ENCODE measurements at regions not wholly inside any gene's neighbourhood (a gene's known extent, or its start where the extent isn't known, plus 50 kb on each side); places are given as distances from the start of the nearest gene placed in this dataset.

DNA sequence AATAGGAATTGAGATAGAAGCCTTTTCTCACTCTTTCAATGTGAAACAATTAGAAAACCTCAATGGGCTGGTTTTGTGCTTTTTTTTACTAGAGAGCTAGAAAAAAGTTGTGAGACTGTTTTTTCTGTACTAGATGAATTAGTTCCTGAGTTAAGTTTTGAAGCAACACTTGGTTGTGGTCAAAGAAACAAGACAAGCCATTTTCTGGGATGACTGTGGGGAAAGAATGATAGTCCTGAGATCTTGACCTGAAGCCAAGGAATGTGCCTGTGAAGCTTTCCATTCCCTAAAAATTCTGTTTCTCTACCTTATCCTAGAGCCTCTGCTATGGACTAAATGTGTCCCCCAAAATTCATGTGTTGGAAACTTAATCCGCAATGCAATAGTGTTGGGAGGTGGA lies 157.8 kb upstream of the TLL1 start:
- DNase-seq (ENCODE audit: low read depth, low spot score) = no peak
- Histone ChIP-seq H3K9me1 (ENCODE audit: control insufficient read depth, extremely low read depth, insufficient read depth, low read length) (no peaks in the 10 kb centered on the region), H3K36me3 (ENCODE audit: control insufficient read depth in 2 of 2, extremely low read depth in 1 of 2, insufficient read depth in 2 of 2, low read length in 2 of 2) (no peaks in the 10 kb centered on the region), H4K20me1 (ENCODE audit: control insufficient read depth, extremely low read depth, insufficient read depth, low read length) (no peaks in the 10 kb centered on the region), H3K27ac (ENCODE audit: control insufficient read depth, insufficient read depth, low read length) (no peak overlapping the region), H3K9ac (ENCODE audit: control insufficient read depth, extremely low read depth, insufficient read depth, low read length) (no peak overlapping the region), H3K9me3 (ENCODE audit: control insufficient read depth, low read depth, low read length) (no peaks in the 10 kb centered on the region), H3K27me3 (ENCODE audit: control insufficient read depth, extremely low read depth, insufficient read depth, low read length) (no peaks in the 10 kb centered on the region), H3K79me2 (ENCODE audit: control insufficient read depth, insufficient read depth, low read length) (no peaks in the 10 kb centered on the region), H3K4me1 (ENCODE audit: control insufficient read depth, extremely low read depth, insufficient read depth, low read length) (no peaks in the 10 kb centered on the region), H3K4me2 (ENCODE audit: control insufficient read depth, extremely low read depth, insufficient read depth, low read depth, low read length) (no peak overlapping the region), H3K4me3 (ENCODE audit: control insufficient read depth in 2 of 3, extremely low read depth in 1 of 3, insufficient read depth in 2 of 3, low read depth in 1 of 3, low read length in 3 of 3) (no peak overlapping the region), H2AFZ (ENCODE audit: control insufficient read depth, low read length) (no peak overlapping the region)
- dilution Hi-C loops (cut with MboI; ENCODE audit: extremely low pct_ligation_motif_present, low sequenced_read_pairs) = no loop called here
- FAIRE-seq = no peak
- TF ChIP-seq EZH2 (IDR thresholded peaks at IDR 0.05; ENCODE audit: low read length) = no peak
- TF ChIP-seq, protein P1, sequence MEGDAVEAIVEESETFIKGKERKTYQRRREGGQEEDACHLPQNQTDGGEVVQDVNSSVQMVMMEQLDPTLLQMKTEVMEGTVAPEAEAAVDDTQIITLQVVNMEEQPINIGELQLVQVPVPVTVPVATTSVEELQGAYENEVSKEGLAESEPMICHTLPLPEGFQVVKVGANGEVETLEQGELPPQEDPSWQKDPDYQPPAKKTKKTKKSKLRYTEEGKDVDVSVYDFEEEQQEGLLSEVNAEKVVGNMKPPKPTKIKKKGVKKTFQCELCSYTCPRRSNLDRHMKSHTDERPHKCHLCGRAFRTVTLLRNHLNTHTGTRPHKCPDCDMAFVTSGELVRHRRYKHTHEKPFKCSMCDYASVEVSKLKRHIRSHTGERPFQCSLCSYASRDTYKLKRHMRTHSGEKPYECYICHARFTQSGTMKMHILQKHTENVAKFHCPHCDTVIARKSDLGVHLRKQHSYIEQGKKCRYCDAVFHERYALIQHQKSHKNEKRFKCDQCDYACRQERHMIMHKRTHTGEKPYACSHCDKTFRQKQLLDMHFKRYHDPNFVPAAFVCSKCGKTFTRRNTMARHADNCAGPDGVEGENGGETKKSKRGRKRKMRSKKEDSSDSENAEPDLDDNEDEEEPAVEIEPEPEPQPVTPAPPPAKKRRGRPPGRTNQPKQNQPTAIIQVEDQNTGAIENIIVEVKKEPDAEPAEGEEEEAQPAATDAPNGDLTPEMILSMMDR (optimal IDR thresholded peaks at IDR 0.05 in 1 of 3, IDR thresholded peaks at IDR 0.05 in 1 of 3, conservative IDR thresholded peaks at IDR 0.05 in 1 of 3; ENCODE audit: extremely low read depth in 1 of 3, insufficient read depth in 2 of 3, low read length in 3 of 3) = no peak

DNA sequence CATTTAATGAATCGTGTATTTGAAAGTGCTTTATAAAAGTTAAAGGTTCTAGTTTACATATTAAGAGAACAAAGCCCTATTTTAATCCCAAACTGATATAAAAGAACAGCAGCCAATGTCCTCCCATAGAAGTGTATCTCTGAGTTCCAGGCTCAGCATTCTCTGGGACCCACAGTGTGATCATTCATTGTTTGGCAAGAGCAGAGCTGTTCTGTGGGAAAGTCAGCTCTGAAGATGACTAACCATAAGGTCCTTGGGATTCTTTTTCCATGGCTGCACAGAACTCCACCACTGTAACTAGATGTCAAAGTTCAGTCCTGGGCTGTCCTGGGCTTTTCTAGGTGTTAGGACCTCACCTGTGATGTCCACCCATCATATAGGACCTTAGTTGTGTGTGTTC lies 157.0 kb upstream of the TLL1 start:
- Histone ChIP-seq H3K4me3 (ENCODE audit: control insufficient read depth in 2 of 3, extremely low read depth in 1 of 3, insufficient read depth in 2 of 3, low read depth in 1 of 3, low read length in 3 of 3) (no peak overlapping the region), H3K9me1 (ENCODE audit: control insufficient read depth, extremely low read depth, insufficient read depth, low read length) (no peaks in the 10 kb centered on the region), H3K36me3 (ENCODE audit: control insufficient read depth in 2 of 2, extremely low read depth in 1 of 2, insufficient read depth in 2 of 2, low read length in 2 of 2) (no peaks in the 10 kb centered on the region), H3K9me3 (ENCODE audit: control insufficient read depth, low read depth, low read length) (no peaks in the 10 kb centered on the region), H3K9ac (ENCODE audit: control insufficient read depth, extremely low read depth, insufficient read depth, low read length) (no peak overlapping the region), H4K20me1 (ENCODE audit: control insufficient read depth, extremely low read depth, insufficient read depth, low read length) (no peaks in the 10 kb centered on the region), H3K79me2 (ENCODE audit: control insufficient read depth, insufficient read depth, low read length) (no peaks in the 10 kb centered on the region), H3K27ac (ENCODE audit: control insufficient read depth, insufficient read depth, low read length) (no peak overlapping the region), H3K4me1 (ENCODE audit: control insufficient read depth, extremely low read depth, insufficient read depth, low read length) (no peaks in the 10 kb centered on the region), H3K27me3 (ENCODE audit: control insufficient read depth, extremely low read depth, insufficient read depth, low read length) (no peaks in the 10 kb centered on the region), H2AFZ (ENCODE audit: control insufficient read depth, low read length) (no peak overlapping the region), H3K4me2 (ENCODE audit: control insufficient read depth, extremely low read depth, insufficient read depth, low read depth, low read length) (no peak overlapping the region)
- TF ChIP-seq, protein P1 (optimal IDR thresholded peaks at IDR 0.05 in 1 of 3, IDR thresholded peaks at IDR 0.05 in 1 of 3, conservative IDR thresholded peaks at IDR 0.05 in 1 of 3; ENCODE audit: extremely low read depth in 1 of 3, insufficient read depth in 2 of 3, low read length in 3 of 3) = no peak
- TF ChIP-seq EZH2 (IDR thresholded peaks at IDR 0.05; ENCODE audit: low read length) = no peak
- DNase-seq (ENCODE audit: low read depth, low spot score) (no peak), FAIRE-seq (no peak)
- dilution Hi-C loops (cut with MboI; ENCODE audit: extremely low pct_ligation_motif_present, low sequenced_read_pairs) = no loop called here
